Skin of body (tissue), 1 donor: ENCODE measurements at regions not wholly inside any gene's neighbourhood (a gene's known extent, or its start where the extent isn't known, plus 50 kb on each side); places are given as distances from the start of the nearest gene placed in this dataset.
"Not testable (repeated sequence)": the region's sequence is repeated elsewhere in the genome, so short reads cannot be mapped to it uniquely, and the experiment has no call there.

Experiments
- DNase-seq: peaks from one replicate; lab custom pipeline; 2025; lab: John Stamatoyannopoulos, UW

- peak; percentile 14 for DNase-seq
Measured at GRCh38 chr1:190963321-190963720, 485.7 kb upstream of the BRINP3 start.

- DNase-seq = no peak
Measured at GRCh38 chr1:190975827-190976226, 498.2 kb upstream of the BRINP3 start.

GRCh38 chr1:191002768-191003167 is 525.1 kb upstream of the BRINP3 start:
- no peak for DNase-seq

- DNase-seq = no peak
Measured at GRCh38 chr1:191016765-191017164, 539.1 kb upstream of the BRINP3 start.

- DNase-seq = no peak
Measured at GRCh38 chr1:191022856-191023255, 545.2 kb upstream of the BRINP3 start.

DNA sequence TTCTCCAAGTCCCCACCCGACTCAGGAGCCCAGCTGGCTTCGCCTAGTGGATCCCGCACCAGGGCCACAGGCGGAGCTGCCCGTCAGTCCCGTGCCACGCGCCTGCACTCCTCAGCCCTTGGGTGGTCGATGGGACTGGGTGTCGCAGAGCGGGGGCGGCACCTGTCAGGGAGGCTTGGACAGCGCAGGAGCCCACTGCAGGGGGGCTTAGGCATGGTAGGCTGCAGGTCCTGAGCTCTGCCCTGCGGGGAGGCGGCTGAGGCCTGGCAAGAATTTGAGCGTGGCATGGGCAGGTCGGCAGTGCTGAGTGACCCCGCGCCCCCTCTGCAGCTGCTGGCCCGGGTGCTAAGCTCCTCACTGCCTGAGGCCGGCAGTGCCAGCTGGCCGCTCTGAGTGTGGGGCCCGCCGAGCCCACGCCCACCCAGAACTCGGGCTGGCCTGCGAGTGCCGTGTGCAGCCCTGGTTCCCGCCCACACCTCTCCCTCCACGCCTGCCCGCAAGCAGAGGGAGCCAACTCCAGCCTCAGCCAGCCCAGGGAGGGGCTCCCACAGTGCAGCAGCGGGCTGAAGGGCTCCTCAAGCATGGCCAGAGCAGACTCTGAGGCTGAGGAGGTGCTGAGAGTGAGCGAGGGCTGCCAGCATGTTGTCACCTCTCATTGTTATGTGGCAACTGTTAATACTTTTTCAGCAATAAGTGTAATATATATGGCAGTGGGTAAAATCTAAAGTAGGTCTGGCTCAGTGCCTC is 548.4 kb upstream of the BRINP3 start:
- no peak for DNase-seq

- DNase-seq = no peak
Measured at GRCh38 chr1:191026828-191027227, 549.2 kb upstream of the BRINP3 start.

DNA sequence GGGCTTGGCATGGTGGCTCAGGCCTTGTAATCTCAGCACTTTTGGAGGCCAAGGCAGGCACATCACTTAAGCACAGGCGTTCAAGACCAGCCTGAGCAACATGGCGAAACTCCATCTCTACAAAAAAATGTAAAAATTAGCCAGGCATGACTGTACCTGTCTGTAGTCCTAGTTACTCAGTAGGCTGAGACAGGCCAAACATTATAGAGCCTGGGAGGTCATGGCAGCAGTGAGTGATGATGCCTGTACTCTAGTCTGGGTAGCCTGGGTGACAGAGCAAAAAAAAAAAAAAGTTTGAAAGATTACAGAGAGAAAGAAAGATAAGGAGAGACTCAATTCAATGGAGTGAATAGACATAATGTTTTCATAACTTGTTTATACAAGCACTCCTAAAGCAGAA is 556.5 kb upstream of the BRINP3 start:
- no peak for DNase-seq

GRCh38 chr1:191043066-191043465 is 565.4 kb upstream of the BRINP3 start:
- DNase-seq = no peak

DNA sequence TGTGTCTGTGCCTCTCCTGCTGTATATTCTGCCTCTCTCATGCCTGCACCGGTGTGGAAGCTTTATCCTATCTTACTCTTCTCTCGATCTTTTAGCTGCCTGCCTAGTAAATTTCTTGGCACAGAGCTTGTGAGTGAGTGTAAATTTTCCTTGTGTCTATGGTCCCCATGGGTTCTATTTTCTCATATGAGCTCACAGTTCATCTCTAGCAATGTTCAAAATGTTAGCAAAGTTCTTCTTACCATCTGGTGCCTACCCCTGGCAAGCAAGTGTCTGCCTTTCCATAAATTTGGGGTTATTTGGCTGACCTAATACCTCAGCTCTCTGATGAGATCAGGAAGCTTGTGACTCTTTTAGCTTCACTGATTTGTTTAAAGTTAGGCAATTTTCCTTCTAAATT is 572.1 kb upstream of the BRINP3 start:
- DNase-seq = no peak

- no peak for DNase-seq
Measured at GRCh38 chr1:191052888-191053287, 575.2 kb upstream of the BRINP3 start.

DNA sequence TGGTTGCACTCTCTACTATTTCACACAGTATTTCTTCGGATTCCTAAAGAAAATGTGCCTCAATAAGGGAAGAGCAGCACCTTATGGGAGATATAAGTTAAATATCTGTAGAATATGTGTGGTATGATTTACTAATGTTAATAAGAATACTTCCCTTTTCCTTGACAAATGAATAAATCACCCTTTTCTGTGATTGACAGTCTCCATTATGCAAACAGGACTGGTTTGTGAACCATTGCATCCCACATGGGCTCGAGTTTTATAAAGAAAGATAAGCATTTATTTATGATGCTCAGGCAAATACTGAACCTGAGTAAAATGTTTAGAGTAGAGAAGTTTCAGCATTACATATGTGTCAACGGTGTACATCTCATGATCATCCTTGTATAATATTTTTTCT is 587.7 kb upstream of the BRINP3 start:
- DNase-seq = no peak

- DNase-seq = no peak
Measured at GRCh38 chr1:191065771-191066170, 588.1 kb upstream of the BRINP3 start.

- DNase-seq = no peak
Measured at GRCh38 chr1:191074881-191075280, 597.2 kb upstream of the BRINP3 start.

GRCh38 chr1:191083090-191083489 is 605.4 kb upstream of the BRINP3 start:
- not testable (repeated sequence) for DNase-seq

DNA sequence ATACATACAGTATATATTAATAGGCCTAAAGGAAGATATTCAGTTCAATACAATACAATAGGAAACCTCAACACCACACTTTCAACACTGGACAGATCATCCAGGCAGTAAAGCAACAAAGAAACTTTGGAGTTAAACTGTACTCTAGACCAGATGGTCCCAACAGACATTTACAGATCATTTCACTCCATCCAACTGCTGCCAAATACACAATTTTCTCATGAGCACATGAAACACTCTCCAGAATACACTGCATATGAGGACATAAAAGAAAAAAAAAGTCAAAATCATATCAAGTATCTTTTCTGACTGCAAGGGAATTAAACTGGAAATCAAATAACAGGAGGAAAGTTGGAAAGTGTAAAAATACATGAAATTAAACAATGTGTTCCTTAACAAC is 607.5 kb upstream of the BRINP3 start:
- DNase-seq = peak; percentile 8

- DNase-seq = no peak
Measured at GRCh38 chr1:191086910-191087309, 609.2 kb upstream of the BRINP3 start.

DNA sequence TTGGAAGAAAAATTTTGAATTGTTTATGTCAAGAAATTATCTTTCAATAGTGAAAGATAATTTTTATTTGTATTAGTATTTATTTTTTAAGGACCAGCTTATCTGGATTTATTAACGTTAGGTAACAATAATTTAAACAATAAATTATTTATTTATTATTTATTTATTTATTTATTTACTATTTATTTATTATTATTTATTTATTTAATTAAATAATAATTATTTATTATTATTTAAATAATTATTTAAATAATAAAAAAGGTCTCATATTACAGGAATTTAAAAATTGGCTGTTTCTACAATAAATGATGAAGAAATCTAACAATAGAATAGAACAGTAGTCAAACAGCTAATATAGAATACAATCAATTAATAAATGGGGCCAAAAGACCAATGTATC is 618.7 kb upstream of the BRINP3 start:
- DNase-seq = no peak

- DNase-seq = no peak
Measured at GRCh38 chr1:191099696-191100095, 622.0 kb upstream of the BRINP3 start.

- DNase-seq = no peak
Measured at GRCh38 chr1:191101960-191102359, 624.3 kb upstream of the BRINP3 start.

DNA sequence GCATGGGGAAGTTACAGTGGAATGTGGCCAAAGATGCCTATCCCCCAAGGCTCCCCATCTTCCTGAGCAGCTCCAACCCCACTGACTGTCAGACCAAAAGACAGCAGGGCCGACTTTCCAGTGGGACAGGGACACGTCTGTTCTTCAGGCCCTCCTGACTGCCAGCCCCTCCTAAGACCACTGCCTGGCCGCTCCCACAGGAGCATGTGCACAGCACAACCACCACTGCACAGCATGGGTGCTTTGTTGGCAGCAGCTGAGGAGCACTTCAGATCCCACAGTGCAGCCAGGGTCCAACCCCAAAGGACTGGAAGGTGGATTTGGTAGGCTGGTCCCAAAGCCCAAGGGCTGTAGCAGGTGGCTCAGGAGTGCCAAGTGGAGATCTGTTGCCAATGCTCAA is 648.3 kb upstream of the BRINP3 start:
- DNase-seq = no peak

GRCh38 chr1:191134796-191135195 is 657.1 kb upstream of the BRINP3 start:
- no peak for DNase-seq

GRCh38 chr1:191140038-191140437 is 662.4 kb upstream of the BRINP3 start:
- DNase-seq = no peak

DNA sequence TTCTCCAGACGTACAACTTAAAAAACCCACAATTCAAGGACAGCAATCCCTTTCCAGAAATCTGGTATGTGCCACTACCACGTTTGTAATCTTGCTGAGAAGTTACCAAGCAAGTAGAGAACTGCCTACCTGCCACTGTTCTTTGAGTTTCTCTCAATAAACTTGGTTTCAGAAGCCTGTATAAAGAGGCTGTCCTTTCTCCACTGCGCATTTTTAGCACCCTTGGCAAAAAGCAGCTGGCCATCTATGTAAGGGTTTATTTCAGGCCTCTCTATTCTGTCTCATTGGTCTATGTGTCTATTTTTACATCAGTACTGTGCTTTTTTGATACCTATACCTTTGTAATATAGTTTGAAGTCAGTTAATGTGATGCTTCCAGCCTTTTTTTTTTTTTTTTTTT is 665.1 kb upstream of the BRINP3 start:
- DNase-seq = no peak
